ENCODE measurements at regions not wholly inside any gene's neighbourhood (a gene's known extent, or its start where the extent isn't known, plus 50 kb on each side); places are given as distances from the start of the nearest gene placed in this dataset.
"Not testable (repeated sequence)": the region's sequence is repeated elsewhere in the genome, so short reads cannot be mapped to it uniquely, and the experiment has no call there.

DNA sequence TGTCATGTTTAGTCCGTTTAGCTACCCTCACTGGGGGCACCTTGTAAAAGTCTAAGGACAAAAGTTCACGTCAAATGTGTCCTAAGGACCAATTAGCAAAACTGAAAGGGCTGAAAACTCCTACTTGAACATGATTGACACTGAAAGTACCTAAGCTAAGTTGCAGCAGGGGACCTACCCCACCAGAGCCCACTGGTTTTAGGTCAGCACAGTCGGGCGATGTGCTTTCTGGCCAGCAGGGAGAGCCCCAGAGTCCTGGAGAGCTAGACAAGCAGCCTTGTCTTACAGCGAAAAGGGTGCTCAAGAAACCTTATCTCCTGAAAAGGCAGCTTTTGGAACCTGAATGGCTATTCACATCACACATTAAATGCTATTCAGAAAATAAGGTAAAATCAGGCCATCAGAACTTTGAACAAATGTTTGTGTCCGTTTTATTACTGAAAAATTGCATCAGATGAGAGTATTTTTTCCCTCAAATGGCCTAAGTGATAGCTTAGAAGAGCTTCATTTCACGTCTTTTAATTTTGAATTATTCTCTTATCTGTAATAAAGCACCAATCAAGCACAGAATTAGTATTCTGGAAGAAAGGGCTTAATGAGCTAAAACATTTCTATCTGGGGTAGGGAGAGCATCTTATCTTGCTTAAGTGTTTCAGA lies 52.2 kb upstream of the MKI67 start:
- DNase-seq (ENCODE audit: low read depth) = peak; percentile 23

GRCh38 chr10:128180843-128181242 lies 54.6 kb upstream of the MKI67 start:
- DNase-seq (ENCODE audit: low read depth) = no peak

GRCh38 chr10:128185627-128186026 lies 59.4 kb upstream of the MKI67 start:
- DNase-seq (ENCODE audit: low read depth) = no peak

DNA sequence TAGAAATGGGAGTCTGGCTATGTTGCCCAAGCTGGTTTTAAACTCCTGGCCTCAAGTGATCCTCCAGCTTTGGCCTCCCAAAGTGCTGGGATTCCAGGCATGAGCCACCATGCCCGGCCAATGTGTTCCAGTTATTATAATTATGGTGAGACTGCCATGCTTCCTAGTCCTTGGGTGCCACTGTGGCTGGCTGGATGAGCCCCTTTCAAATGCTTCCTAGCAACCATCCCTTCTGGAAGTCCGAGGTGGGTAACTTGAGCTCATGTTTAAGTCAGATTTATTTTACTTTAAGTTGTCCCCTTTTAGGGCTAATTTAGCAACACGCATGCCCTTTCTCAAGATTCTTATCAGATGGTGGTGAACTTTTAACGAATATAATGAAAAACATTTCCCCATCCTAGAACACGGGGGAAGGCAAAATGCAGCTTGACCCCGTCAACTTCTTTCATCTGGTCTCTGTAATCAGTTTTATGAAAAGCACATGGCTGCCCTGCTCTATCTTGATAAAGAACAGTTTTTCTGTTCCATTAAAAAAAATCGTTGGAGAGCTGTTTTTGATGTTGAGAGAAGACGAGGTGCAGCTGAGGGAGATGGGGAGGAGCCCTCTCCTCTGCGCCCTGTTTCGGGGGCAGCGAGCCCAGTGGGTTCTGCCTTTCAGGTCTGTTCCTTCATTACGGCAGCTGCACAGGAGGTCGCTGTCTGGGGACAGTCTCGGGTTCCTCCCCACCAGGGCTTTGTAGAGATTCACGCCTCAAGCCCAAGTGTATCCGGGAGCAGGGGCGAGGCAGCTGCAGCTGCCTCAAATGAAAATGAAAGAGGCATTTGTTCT lies 61.0 kb upstream of the MKI67 start:
- DNase-seq (ENCODE audit: low read depth) = no peak

- no peak for DNase-seq (ENCODE audit: low read depth)
These were observed 61.6 kb upstream of the MKI67 start for GRCh38 chr10:128187788-128188185.

- no peak for DNase-seq (ENCODE audit: low read depth)
These were observed 63.0 kb upstream of the MKI67 start for GRCh38 chr10:128189176-128189575.

DNA sequence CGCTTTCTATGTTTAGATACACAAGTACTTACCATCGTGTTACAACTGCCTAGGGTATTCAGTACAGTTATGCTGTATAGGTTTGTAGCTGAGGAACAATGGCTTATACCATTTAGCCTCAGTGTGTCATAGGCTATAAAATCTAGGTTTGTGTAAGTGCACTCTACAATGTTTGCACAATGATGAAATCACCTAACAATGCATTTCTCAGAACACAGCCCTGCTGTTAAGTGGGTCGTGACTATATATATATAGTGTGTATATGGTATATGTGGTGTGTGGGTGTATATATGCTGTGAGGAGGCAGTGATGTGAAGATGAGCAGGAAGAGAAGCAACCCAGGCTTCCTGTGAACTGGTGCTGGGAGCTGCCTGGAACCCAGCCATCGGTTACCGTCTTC lies 65.6 kb upstream of the MKI67 start:
- DNase-seq (ENCODE audit: low read depth) = no peak

DNA sequence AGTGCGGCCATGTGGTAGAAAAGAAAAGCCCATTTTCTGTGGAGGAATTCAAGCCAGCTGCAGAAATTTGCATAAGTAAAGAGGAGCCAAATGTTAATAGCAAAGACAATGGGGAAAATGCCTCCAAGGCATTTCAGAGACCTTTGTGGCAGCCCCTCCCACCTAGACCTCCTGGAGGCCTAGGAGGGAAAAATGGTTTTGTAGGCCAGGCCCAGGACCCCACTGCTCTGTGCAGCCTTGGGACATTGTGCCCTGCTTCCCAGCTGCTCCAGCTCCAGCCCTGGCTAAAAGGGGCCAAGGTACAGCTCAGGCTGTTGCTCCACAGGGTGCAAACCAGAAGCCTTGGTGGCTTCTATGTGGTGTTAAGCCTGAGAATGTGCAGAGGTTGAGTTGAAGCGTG lies 75.6 kb upstream of the MKI67 start:
- not testable (repeated sequence) for DNase-seq (ENCODE audit: low read depth)

DNA sequence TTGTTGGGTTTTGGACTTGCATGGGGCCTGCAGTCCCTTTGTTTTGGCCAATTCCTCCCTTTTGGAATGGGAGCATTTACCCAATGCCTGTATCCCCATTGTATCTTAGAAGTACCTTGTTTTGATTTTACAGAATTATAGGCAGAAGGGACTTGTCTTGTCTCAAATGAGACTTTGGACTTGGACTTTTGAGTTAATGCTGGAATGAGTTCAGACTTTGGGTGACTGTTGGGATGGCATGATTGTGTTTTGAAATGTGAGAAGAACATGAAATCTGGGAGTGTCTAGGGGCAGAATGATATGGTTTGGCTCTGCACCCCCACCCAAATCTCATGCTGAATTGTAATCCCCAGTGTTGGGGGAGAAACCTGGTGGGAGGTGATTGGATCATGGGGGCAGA lies 76.8 kb upstream of the MKI67 start:
- no peak for DNase-seq (ENCODE audit: low read depth)

- not testable (repeated sequence) for DNase-seq (ENCODE audit: low read depth)
These were observed 79.4 kb upstream of the MKI67 start for GRCh38 chr10:128205591-128205990.

GRCh38 chr10:128206676-128207075 lies 80.5 kb upstream of the MKI67 start:
- no peak for DNase-seq (ENCODE audit: low read depth)

- no peak for DNase-seq (ENCODE audit: low read depth)
These were observed 83.6 kb upstream of the MKI67 start for GRCh38 chr10:128209862-128210214.

GRCh38 chr10:128210215-128211063 lies 84.2 kb upstream of the MKI67 start:
- DNase-seq (ENCODE audit: low read depth) = peak; percentile 28

GRCh38 chr10:128211064-128211504 lies 84.9 kb upstream of the MKI67 start:
- no peak for DNase-seq (ENCODE audit: low read depth)

DNA sequence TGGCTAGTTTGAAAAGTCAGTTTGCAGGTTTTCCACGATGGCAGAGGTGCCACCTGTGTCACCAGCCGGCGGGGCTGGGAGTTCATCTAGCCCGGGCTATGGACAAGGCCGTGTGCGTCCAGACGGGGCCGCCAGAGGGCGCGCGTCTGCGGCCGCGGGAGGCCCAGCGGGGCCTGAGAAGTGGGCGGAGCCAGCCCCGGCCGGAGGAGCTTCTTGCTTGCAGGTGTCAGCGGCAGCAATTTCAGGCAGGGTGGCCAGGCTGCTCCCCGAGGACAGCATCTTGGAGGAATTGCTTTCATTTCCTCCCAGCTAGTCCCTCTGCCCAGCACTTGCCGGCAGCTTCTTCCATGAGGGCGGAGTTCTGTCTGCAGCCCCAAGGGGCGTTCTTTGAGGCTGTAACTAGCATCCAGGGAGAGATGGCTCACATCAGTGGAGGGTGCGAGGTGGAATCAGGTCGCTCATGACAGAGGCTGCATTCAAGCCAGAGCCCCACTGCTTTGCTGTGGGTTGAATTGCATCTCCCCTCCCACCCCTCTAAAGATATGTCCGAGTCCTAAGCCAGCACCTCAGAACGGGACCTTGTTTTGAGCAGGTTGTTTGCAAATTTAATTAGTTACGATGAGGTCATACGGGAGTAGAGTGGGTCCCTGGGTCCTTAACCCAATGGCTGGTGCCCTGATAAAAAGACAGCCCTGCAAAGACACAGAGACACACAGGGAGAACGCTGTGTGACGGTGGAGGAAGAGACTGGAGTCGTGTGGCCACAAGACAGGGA lies 85.9 kb upstream of the MKI67 start:
- DNase-seq (ENCODE audit: low read depth) = peak; percentile 66

GRCh38 chr10:128213156-128213555 lies 86.9 kb upstream of the MKI67 start:
- DNase-seq (ENCODE audit: low read depth) = no peak

DNA sequence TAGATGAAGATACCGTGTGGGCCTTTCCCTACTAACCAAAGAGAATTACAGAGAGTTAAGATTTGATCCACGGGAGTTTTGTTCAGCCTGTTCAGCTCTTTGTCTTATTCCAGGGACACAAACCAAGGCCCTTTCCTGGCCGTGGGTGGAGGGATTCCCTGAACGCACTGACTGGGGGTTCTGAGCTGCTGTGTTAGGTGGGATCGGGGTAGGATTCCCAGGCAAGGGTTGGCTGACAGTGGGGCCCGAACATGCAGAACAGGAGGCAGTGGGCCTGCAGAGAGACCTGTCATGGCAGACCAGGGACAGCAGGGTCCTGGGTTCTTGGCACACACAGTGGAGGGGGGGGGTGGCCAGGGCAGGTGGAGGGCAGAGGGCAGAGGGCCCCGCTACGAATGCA lies 89.5 kb upstream of the MKI67 start:
- DNase-seq (ENCODE audit: low read depth) = no peak

- DNase-seq (ENCODE audit: low read depth) = no peak
These were observed 90.9 kb upstream of the MKI67 start for GRCh38 chr10:128217136-128217535.

DNA sequence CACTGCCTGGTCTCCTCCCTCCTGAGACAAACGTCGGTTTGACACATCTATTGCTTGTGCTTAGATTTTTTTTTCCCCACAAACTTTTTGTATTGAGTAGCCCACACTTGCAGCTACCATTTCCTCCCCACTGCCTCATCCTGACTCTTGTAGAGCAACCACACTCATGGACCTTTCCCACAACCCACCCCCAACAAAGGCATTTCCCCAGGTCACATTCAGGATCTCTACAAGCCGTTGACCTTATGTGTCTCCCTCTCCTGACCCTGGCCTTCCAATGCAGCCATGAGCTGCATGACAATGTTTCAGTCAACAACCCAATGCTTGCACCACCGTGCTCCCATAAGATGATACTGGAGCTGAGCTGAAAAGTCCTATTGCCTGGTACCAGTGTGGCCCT lies 91.9 kb upstream of the MKI67 start:
- DNase-seq (ENCODE audit: low read depth) = no peak

GRCh38 chr10:128219295-128219694 lies 93.1 kb upstream of the MKI67 start:
- DNase-seq (ENCODE audit: low read depth) = no peak

DNA sequence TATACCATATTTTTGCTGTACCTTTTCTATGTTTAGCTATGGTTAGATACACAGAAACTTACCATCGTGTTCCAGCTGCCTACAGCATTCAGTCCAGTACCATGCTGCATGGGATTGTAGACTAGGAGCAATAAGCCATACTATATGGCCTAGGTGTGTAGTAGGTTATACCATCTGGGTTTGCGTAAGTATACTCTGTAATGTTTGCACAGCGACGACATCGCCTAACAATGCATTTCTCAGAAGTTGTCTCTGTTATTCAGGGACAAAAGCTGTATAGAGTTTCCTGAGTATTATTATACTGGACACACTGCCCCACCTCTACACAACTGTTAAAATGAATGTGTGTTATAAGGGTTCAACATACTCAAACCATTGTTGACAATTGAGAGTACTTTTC lies 93.8 kb upstream of the MKI67 start:
- DNase-seq (ENCODE audit: low read depth) = no peak

DNA sequence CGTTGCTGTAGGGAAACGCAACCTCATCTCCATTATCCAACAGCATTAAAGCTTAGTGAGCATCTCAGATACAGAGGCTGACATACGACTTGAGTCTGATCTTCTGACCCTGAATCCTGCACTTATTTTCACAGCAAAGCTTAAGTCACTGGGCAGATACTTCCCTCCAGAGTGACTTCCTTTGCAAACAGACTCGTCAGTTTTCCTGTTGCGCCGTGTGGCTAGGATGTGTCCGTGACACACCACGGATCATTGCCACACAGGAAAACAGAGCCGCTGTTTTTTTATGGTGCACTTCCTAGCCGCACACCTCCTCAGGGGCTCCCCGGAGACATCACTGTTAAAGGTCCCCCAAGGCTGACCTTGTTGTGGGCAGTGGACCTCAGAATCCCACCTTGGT lies 94.9 kb upstream of the MKI67 start:
- DNase-seq (ENCODE audit: low read depth) = no peak
